ENCODE measurements at regions not wholly inside any gene's neighbourhood (a gene's known extent, or its start where the extent isn't known, plus 50 kb on each side); places are given as distances from the start of the nearest gene placed in this dataset.

- BruUV-seq (replicated peaks): no TSS peak
- Histone ChIP-seq H3K9me3 (ENCODE audit: low read depth, low read length, poor library complexity, severe bottlenecking) (no peaks in the 10 kb centered on the region), H3K4me1 (ENCODE audit: insufficient read depth, low read length, poor library complexity, severe bottlenecking) (no peaks in the 10 kb centered on the region), H3K4me3 (ENCODE audit: low read depth, low read length, poor library complexity, severe bottlenecking) (no peak overlapping the region), H3K27ac (ENCODE audit: low read depth, low read length, poor library complexity, severe bottlenecking) (no peak overlapping the region), H3K27me3 (replicated peaks; ENCODE audit: insufficient read depth, low read depth, low read length, poor library complexity) (no peaks in the 10 kb centered on the region), H3K36me3 (ENCODE audit: insufficient read depth, low read length, poor library complexity, severe bottlenecking) (no peaks in the 10 kb centered on the region)
- intact Hi-C loops (cut with micrococcal nuclease; ENCODE audit: unreplicated experiment): no loop called here
- TF ChIP-seq CTCF (conservative IDR thresholded peaks at IDR 0.05; ENCODE audit: low read depth, low read length) (no peak), EZH2 (IDR thresholded peaks at IDR 0.05; ENCODE audit: borderline replicate concordance, low read depth, low read length, poor library complexity, severe bottlenecking) (no peak)
- DNase-seq (ENCODE audit: low spot score): no peak
- ChIA-PET CTCF (no interaction called here), POLR2A (ENCODE audit: low non-redundant PET) (no interaction called here)
Measured at GRCh38 chr10:61068471-61068870, 124.5 kb upstream of the RHOBTB1 start.

GRCh38 chr10:61067671-61068336 is 123.8 kb upstream of the RHOBTB1 start:
- intact Hi-C loops (cut with micrococcal nuclease; ENCODE audit: unreplicated experiment): no loop called here
- TF ChIP-seq EZH2 (IDR thresholded peaks at IDR 0.05; ENCODE audit: borderline replicate concordance, low read depth, low read length, poor library complexity, severe bottlenecking) (no peak), CTCF (conservative IDR thresholded peaks at IDR 0.05; ENCODE audit: low read depth, low read length) (no peak)
- ChIA-PET CTCF (no interaction called here), POLR2A (ENCODE audit: low non-redundant PET) (no interaction called here)
- Histone ChIP-seq H3K4me3 (ENCODE audit: low read depth, low read length, poor library complexity, severe bottlenecking) (no peak overlapping the region), H3K27ac (ENCODE audit: low read depth, low read length, poor library complexity, severe bottlenecking) (no peak overlapping the region), H3K4me1 (ENCODE audit: insufficient read depth, low read length, poor library complexity, severe bottlenecking) (no peaks in the 10 kb centered on the region), H3K36me3 (ENCODE audit: insufficient read depth, low read length, poor library complexity, severe bottlenecking) (no peaks in the 10 kb centered on the region), H3K27me3 (replicated peaks; ENCODE audit: insufficient read depth, low read depth, low read length, poor library complexity) (no peaks in the 10 kb centered on the region), H3K9me3 (ENCODE audit: low read depth, low read length, poor library complexity, severe bottlenecking) (no peaks in the 10 kb centered on the region)
- DNase-seq (ENCODE audit: low spot score): no peak
- no TSS peak for BruUV-seq (replicated peaks)

GRCh38 chr10:61066661-61067344 is 122.8 kb upstream of the RHOBTB1 start:
- CTCF ChIA-PET: no interaction called here
- Histone ChIP-seq H3K4me1 (ENCODE audit: insufficient read depth, low read length, poor library complexity, severe bottlenecking) (no peaks in the 10 kb centered on the region), H3K36me3 (ENCODE audit: insufficient read depth, low read length, poor library complexity, severe bottlenecking) (no peaks in the 10 kb centered on the region), H3K27me3 (replicated peaks; ENCODE audit: insufficient read depth, low read depth, low read length, poor library complexity) (no peaks in the 10 kb centered on the region), H3K4me3 (ENCODE audit: low read depth, low read length, poor library complexity, severe bottlenecking) (no peak overlapping the region), H3K27ac (ENCODE audit: low read depth, low read length, poor library complexity, severe bottlenecking) (no peak overlapping the region), H3K9me3 (ENCODE audit: low read depth, low read length, poor library complexity, severe bottlenecking) (no peaks in the 10 kb centered on the region)
- no peak for DNase-seq (ENCODE audit: low spot score)
- TF ChIP-seq EZH2 (IDR thresholded peaks at IDR 0.05; ENCODE audit: borderline replicate concordance, low read depth, low read length, poor library complexity, severe bottlenecking) (no peak), CTCF (conservative IDR thresholded peaks at IDR 0.05; ENCODE audit: low read depth, low read length) (no peak)
- BruUV-seq (replicated peaks): no TSS peak
- intact Hi-C loops (cut with micrococcal nuclease; ENCODE audit: unreplicated experiment): no loop called here
- POLR2A ChIA-PET (ENCODE audit: low non-redundant PET): no interaction called here
